ENCODE measurements at regions not wholly inside any gene's neighbourhood (a gene's known extent, or its start where the extent isn't known, plus 50 kb on each side); places are given as distances from the start of the nearest gene placed in this dataset.
A peak's percentile ranks its signal among the peaks of the same experiment; 100 is the strongest.

DNA sequence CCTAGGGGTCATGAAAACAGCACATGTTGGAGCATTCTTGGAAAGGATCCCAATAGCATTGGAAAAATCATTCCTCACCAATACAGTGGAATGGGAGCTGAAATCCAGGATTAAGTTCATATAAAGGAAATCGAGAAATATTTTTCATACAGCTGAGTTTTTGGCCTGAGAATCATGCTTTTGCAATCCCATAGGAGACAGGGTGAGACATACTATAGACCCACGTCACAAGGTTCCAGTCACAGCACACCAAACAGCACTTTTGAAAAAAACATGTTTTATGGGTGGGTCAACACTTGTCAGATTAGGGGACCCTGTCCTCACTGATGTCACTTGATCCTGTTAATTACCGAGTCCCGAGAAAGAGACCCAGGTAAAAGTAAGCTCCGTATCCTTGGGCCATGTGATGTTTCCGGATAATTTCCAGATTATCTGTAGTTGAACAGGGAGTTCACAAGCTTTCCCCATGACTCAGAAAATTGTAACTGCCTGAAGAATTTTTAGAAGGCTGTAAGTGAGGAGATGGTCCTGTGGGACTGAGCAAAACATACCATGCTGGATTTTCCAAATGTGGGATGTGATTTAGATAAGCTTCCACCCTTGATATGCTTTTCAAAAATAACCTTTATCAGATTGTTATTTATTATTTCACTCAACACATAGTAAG, 80.9 kb upstream of the TLR3 start:
- no peak for DNase-seq (ENCODE audit: low spot score)

DNA sequence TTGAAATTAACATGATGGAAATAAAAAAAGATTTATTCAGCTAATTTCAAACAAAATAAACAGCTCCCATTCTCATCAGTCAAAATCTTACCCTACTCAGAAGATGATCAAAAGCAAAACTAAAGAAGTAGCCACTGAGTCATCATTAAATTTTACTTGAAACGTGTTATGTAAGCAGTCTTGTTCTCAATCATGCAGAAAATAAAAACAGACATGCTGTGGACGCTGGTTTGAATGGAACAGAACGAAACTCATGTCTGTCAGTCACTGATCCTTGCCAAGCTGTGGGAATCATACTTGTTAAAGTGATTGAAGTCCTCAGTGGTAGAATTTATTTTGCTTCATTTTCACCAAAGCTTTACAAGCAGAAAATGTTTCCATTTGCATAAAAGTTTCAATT, 77.2 kb upstream of the TLR3 start:
- DNase-seq (ENCODE audit: low spot score), result no peak

DNA sequence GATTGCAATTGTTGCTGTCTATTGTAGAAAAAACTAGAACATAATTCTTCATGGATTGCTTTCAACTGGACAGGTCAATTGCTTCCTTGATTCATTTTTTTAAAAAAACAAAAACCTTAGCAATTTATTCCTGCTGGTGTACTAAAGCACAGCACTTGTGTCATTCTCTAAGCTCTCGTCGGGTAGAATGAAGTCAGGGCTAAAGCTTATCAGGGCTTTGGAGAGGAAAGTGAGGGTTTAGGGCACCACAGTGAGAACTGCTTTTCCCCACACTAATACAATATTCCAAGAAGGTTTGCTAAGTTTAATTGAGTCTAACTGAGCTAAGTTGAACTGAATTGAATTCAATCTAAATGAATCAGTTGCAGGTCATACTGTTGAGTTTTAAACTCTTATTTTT, 76.4 kb upstream of the TLR3 start:
- no peak for DNase-seq (ENCODE audit: low spot score)

DNA sequence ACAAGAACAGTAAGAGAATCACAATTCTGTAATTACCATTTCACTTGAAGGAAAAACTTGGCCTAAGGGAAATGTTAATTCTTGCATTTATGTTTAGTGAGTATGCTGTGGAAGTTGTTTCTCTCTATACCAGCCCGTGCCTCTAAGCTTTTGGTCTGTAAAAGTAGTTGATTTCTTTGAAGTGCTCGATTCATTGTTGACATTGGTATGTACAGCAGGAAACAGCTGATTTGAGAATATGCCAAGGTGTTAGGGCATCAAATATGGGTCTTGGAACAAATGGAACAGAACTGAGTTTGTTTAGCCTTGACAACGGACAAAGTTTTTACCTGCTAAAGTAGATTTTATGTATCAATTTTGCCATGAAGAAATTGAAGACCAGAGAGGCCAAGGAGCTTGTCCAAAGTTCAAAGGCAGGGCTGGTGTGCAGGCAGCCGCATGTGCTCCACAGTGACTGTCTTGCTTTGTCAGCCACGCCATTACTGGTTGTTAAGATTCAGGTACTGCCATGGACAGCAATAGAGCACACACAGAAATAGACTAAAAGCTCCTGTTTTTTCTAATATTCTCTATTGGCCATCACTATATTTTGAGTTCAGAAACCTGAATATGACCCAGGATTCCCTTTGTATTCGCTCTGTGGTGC, 75.5 kb upstream of the TLR3 start:
- DNase-seq (ENCODE audit: low spot score), result no peak

DNA sequence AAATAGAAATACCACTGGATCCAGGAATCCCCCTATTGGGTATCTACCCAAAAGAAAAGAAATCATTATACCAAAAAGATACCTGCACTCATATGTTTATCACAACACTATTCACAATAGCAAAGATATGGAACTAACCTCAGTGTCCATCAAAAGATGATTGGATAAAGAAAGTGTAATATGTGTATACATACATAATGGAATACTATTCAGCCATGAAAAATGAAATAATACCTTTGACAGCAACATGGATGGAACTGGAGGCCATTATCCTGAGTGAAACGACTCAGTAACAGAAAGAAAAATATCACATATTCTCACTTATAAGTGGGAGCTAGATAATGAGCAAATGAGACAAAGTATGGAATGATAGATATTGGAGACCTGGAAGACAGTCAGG, 74.2 kb upstream of the TLR3 start:
- no peak for DNase-seq (ENCODE audit: low spot score)

DNA sequence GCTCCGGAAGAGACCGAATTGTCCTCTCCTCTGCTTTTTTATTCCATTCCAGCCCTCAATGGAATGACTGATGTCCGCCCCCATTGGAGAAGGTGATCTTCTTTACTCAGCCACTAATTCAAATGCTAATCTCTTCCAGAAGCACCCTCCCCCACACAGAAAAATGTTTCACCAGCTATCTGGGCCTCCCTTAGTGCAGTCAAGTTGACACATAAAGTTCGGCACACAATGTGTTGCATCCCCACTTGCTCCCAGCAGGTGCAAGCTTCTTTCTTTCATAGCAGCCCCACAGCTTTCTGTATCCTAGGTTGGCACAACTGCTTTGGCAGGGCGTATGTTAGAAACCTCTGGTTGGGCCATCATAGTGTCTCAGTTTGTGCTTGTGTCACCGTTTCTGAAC, 73.3 kb upstream of the TLR3 start:
- no peak for DNase-seq (ENCODE audit: low spot score)

DNA sequence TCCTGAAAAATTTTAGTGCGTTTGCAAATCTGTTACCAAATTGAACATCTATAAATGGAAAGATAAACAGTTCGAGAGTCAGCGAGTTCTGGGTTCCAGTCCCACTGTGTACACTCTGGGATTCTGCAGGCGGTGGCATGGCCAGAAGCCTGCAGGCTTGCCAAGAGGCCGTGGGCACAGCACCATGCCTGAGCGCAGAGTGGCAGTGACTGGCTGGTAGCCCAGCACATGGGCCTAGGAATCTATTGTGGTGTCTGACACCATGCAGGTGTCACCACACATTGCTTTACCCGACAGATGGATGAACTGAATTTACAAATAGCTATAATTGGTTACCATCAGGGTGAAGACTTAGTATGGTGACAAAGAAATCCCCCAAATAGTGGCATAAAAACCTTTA, 71.7 kb upstream of the TLR3 start:
- no peak for DNase-seq (ENCODE audit: low spot score)

DNA sequence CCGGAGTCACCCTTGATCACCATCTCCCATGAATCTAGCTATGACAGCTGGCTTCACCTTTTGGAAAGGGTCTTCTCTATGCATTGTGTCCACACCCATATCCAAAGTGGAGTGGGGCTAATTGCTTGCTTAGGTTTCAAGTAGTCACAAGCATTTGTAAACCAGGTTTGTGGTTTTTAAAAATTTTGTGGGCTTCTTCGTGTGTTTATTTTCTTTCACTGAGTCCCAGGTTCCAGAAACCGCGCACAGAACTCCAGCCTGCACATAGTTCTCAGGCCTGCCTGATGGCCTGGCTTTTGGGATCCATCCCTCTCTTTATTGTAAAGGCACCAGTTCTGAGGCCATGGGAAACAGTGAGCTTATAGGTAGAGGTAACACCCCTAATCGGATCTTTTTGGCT, 70.2 kb upstream of the TLR3 start:
- DNase-seq (ENCODE audit: low spot score), result no peak

DNA sequence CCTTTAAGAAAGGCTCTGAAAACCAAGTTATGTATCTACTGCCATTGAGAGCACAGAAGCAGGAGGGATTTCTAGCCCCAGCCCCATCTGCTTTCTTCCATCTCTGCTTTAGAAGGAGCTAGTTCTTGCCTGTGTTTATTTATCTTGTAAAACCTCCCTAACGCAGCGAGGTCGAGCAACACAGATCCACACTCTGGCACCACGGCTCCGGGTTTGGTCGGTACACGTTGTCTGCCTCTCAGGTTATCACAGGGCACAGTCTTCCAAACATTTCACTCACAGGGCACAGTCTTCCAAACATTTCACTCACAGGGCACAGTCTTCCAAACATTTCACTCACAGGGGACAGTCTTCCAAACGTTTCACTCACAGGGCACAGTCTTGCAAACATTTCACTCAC, 69.7 kb upstream of the TLR3 start:
- DNase-seq (ENCODE audit: low spot score), result no peak

DNA sequence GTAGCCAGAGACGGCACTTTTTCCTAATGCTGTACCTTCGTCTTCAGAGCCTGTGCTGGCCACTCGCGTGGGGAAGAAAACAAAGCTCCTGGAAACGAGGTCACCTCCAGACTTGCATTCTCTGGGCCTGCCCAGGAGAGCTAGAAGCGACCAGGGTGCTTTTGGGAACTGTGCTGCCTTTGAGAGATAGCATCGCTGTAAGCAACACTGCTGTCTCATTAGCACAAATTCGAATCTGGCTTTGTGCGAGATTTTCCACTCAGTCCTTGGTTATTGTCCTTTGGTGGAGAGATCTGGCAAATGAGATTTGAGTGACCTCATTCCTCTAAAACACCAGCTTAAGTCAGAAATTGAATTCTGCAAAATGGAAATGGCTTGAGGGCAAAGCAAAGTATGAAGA, 66.1 kb upstream of the TLR3 start:
- DNase-seq (ENCODE audit: low spot score), result no peak

DNA sequence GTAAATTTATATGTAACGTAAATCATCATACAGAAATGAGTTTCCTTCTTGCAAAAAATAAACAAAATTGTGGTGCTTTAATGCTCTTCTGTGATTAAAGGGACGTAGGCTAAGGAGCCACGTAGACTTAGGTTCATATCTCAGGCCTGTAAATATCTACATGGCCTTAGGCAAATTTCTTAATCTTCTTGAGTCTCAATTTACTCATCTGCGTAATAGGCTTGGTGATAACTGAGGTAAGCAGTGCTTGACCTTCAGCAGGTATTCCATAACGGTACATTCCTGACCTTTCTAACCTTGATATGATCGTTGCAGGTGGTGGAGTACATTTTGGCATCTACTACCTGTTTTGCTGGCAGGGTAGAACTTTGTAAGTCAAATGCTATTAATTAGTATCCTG, 65.2 kb upstream of the TLR3 start:
- DNase-seq (ENCODE audit: low spot score), result no peak

DNA sequence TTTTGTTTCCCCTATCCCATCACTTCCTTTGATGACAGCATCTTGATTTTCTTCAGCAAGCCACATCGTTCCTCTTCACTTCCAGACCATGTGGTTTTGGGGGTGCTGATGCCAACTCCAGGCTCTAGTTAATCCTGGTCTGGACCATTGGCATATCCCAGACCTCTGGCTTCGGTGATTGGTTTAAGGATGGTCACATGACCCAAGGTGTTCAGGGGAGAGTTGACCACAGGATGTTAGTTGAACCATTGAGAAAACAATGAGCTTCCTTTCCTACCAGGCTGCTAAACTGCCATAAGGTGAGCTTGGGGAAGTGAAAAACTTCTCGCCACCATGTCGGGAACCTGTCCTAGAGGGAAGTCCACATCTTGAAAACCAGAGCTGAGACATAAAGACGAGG, 60.9 kb upstream of the TLR3 start:
- no peak for DNase-seq (ENCODE audit: low spot score)

DNA sequence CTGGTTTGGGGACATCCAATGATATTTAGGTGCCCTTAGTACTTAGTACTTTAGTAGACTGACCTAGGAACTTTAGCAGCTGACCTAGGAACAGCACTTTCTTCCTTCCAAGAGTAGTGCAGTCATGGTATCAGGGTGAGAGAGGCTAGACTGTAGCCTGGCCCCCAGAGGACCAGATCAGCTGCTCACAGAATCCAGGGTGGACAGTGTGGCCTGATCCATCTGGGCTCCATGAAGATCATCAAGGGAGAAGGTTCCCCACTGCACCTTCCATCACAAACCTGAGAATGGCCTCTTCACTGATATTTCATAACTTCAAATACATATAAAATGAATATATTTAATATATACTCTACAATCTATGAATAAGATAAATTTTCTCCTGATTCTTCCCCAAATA, 59.0 kb upstream of the TLR3 start:
- no peak for DNase-seq (ENCODE audit: low spot score)

DNA sequence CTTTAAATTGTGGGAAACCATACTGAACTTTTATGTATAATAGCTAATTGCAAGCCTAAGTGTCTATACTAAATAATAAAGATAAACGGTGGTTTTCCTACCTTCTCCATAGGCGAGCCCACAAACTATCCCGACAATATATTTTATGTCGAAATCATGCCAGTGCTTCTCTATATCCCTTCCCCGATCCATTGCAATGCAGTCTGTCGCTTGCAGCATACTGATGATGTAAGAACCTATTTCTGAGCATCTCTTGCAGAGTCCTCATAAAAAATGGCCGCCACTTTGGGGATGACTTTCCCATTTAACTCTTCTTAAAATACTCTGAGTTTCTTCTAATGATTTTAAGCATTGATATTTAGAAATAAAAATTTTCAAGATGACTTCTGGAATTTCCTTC, 58.1 kb upstream of the TLR3 start:
- no peak for DNase-seq (ENCODE audit: low spot score)

DNA sequence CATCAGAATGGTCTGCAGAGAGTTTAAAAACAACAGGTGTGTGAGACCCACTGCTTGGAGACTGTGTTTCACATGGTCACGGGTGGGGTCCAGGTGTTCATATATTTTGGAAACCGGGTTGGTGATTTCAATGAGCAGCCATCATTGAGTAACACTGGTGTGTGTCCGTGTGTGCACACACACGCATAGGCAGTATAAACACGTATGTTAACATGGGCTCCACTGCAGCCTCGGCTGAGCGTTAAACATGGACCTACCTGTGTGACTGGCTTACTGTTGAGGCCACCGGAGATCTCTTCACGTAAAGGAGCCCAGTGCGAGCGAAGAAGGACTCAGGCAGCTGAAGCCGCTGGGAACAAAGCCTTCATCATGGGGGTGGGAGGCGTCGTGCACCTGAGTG, 56.9 kb upstream of the TLR3 start:
- no peak for DNase-seq (ENCODE audit: low spot score)

DNA sequence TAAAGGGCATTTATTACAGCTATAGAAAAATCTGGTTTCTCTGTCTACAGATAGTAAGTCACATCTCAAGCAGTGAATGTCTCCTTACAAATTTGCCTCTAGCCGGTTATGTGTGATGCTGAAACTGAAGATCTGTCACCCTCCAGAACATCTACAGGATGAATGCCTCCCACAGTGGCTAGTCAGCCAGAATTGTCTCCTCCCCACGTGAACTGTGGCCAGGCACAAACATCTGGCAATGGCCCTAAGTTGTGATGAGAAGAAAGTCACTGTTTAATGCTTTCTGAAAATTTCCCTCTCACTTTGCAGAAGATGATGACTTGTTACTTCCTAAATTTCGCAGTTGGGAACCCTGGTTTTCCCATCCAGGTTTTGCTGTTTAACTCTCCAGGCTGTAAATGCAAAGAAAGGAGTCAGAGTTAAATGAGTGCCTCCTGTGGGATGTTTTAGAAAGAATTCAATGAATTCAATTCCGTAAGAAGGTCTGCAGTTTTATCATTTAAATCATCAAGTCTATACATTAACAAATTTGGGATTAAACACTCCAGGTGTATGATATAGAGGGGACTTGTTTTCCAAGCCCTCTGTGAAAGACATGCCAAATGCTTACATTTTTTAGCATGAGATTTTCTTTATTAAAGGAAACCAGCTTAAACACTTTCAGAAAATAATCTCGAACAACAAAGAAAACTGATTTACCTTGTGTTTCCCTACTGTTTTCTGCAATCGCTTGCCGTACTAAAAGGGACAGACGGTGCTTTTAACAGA, 55.4 kb upstream of the TLR3 start:
- DNase-seq (ENCODE audit: low spot score), result no peak

DNA sequence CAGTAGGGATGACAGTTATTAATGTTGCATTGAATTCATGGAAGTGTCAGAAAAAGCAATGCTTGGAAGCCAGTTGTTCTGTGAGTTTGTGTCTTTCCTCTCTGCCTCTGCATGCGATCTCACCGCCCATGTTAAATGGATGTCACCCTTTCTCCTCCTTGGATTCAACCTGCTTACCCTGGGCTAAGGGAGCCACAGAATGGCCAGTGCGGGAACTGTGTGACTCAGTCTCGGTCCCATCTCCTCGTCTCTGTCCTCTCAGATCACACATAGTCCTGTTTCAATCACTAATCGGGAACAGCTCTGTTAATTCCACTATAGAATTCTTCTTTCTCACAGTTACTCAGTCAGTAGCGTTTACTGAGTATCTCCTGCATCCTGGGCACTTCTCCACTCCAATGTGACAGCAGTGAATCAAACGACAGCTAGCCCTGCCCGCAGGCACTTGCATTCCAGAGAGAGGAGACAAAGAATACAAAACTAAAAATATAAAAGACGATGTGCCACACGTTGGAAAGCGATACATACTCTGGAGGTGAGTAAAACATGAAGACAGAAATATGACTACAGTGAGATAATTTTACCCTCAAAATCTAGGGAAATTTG, 53.6 kb upstream of the TLR3 start:
- DNase-seq (ENCODE audit: low spot score), result peak; percentile 1

DNA sequence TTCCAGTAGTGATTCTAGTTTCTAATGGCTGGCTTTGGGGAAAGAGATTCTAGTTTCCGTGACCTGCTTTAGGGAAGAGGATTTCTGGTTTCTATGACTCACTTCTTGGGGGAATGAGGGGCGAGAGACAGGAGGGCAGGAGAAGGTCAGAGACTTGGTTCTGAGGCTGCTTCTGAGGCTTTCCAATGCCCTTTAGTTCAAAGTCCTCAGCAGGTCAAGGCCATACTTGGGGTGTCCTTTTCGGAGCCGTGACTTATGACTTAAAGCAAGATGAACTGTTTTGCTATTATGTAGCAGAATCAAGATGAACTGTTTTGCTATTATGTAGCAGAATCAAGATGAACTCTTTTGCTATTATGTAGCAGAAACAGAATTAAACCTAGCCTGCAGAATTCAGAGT, 52.2 kb upstream of the TLR3 start:
- DNase-seq (ENCODE audit: low spot score), result no peak

DNA sequence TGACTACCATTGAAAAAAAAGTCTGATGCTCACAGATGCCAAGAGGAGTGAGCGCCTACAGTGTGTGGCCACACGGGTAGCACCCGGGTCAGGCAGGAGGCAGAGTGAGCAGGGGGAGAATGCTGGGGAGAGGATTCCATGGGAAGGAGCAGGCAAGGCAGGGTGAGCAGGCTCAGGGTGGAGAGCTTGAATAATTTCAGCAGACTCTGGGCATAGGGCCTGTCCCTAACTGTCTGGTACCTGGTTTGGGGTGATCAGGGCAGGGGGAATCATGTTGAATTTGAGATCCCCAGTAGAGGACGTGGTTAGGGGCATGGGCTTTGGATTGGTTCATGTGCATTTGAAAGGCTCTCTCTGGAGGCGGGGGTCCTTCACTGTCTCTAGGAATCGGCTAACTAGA, 51.2 kb upstream of the TLR3 start:
- DNase-seq (ENCODE audit: low spot score), result no peak

DNA sequence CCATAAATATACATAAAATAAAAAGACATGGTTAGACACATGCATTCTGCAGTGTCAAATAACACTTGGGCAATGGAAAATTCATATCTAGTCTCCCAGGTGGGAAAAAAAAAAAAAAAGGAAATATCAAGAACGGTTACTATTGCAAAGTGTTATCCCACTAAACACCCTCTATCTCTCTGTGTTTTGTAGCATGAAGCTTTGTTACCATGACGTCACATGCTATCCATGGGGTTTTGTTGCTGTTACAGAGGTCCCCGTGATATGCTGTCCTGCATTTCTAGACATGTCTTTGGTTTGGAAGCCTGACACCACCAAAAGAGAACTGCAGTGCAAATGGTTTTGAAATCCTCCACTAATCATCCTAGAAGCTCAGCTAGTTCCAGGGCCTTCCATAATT, 50.7 kb upstream of the TLR3 start:
- DNase-seq (ENCODE audit: low spot score), result no peak

DNA sequence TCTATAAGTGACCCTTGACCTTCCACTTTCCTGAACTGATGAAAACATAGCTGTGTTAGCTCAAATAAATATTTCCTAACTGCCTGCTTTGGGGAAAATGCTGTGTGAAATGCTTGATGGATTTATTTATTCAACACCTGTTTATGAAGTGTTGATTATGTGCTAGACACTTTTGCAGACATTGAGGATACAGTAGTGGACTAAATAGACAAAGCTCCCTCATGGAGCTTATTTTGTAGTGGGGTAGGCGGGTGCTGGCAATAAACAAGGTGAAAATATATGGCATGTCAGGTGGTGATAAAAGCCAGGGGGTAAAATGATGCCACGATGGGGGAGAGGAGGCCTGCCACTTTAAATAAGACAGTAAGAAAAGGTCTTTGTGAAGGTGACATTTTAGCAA, 50.2 kb upstream of the TLR3 start:
- DNase-seq (ENCODE audit: low spot score), result no peak
